MG63 (cell line): ENCODE measurements at regions not wholly inside any gene's neighbourhood (a gene's known extent, or its start where the extent isn't known, plus 50 kb on each side); places are given as distances from the start of the nearest gene placed in this dataset.
"Not testable (repeated sequence)": the region's sequence is repeated elsewhere in the genome, so short reads cannot be mapped to it uniquely, and the experiment has no call there.

Experiments
- DNase-seq: peaks from one replicate; pipeline ENCODE4 v3.0.0-alpha.2; 2020
- H3K27me3 ChIP-seq: fragments of 250-450 bp; sonication (Bioruptor Pico); 2 replicates; pipeline ENCODE4 v1.5.1; 2020; ENCODE audit warnings: mild to moderate bottlenecking, moderate library complexity
- H3K36me3 ChIP-seq: fragments of 250-450 bp; sonication (Bioruptor Pico); 2 replicates; pipeline ENCODE4 v1.5.1; 2020; ENCODE audit warnings: mild to moderate bottlenecking, moderate library complexity
- H3K4me3 ChIP-seq: fragments of 250-450 bp; sonication (Bioruptor Pico); 2 replicates; pipeline ENCODE4 v1.5.1; 2020; ENCODE audit warnings: mild to moderate bottlenecking, moderate library complexity
- H3K9me3 ChIP-seq: fragments of 250-450 bp; sonication (Bioruptor Pico); 2 replicates; pipeline ENCODE4 v1.5.1; 2020; ENCODE audit warnings: mild to moderate bottlenecking, moderate library complexity

DNA sequence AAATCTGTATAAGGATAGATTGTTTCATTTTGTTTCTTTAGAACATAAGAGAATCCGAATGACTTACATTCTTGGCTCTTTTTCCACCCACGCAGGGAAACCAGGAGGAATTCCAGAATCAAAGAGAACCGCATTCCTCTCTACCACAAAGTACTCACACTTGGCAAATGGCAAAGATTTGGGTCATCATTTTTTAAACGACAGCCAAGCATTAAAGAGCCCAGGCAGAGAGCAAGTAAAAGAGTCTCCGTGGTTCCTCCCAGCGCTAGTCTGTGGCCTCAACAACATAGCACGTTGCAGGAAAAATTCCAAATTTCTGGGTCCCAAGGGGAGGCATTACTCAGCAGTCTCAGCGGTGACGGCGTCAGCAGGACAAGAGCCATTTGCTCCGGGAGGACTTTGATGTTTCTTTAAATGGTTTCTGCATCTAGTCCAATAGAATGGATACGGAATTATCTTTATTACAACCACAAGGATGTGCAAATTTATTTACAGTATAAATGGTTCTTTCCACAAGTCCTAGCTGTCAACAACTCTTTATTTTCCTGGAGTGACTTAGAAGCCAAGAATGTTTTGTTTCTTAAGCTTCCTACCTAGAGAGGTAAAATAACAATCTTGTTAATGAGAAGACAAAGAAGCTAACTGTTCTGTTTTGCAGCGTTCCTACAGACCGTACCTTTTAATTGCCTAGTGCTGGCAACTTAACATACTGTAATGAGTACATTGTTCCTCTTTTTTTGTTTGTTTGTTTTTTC, 232.5 kb downstream of the SKIDA1 start:
- peak; percentile 87 for DNase-seq
- no peaks in the 10 kb centered on the region for H3K27me3 ChIP-seq
- peak overlapping the region; percentile 12 for H3K4me3 ChIP-seq
- H3K36me3 ChIP-seq = no peaks in the 10 kb centered on the region
- H3K9me3 ChIP-seq = no peaks in the 10 kb centered on the region; the same call in 1 of the 2 replicates

DNA sequence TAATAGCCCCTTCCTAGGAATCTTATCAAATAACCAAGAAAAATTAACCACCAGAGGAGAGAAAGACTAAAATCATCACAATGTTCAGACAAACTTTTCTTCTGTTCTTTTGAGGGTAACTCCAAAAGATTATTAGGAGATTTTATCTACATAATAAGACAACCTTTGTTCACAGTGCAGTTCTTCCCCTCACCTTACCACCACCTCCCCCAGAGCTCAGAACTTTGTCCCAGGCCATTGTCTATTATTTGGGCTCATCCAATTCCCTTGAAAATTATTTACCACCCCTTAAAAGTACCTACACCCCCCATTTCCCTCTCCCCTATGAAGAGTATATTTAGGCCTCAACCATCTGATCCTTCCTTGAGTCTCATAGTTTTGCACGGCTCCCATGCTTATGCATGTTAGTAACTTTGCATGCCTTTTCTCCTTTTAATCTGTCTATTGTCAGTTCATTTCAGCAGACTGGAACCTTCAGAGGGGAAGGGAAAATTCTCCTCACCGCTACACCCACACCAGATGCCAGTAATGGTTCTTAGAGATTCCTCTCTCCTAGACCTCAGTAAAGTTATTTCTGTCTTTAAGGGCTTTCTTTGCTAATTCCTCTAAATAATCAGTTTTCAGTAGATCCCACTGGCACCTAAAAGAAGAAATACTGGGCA, 234.9 kb downstream of the SKIDA1 start:
- no peak for DNase-seq
- H3K4me3 ChIP-seq = no peak overlapping the region
- no peaks in the 10 kb centered on the region for H3K36me3 ChIP-seq
- H3K9me3 ChIP-seq = no peaks in the 10 kb centered on the region; the same call in none of the 2 replicates
- H3K27me3 ChIP-seq = no peaks in the 10 kb centered on the region

DNA sequence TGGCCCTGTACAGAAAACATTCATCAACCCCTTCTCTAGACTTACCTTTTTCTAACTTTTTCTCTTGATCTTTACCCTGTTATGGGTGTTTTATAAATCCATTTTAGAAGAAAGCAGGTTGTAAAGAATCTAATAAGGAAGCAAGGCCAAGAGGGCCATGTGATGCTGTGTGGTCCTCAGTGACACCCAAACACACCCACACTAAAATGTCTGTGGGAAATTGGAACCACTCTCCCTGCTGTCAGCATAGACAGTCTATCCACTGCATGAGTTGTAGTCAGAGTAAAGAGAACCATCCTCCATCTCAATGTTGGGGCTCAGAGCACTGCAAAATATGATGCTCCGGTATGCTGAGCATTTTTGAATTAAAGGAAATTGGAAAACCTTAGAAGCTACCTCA, 235.5 kb downstream of the SKIDA1 start:
- Histone ChIP-seq H3K9me3 (no peaks in the 10 kb centered on the region; the same call in none of the 2 replicates), H3K36me3 (no peaks in the 10 kb centered on the region), H3K27me3 (no peaks in the 10 kb centered on the region), H3K4me3 (no peak overlapping the region)
- DNase-seq = no peak

DNA sequence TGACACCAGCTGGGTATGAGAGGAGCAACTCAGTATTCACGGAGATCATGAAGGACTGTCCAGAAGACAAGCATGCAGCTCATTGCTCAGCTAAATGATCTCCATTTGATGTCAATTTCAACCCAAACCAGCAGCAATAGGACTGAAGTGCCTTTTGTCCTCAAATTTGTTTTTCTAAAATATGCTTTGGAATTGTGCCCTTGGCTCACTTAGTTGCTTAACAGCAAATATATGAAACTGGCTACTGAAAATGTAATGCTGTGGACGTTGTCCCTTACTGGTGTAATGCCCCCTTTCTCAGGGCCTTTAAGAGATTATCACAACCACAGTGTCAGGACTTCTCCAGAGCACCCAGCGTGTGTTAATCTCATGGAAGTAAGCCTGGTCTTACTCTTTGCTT, 236.2 kb downstream of the SKIDA1 start:
- DNase-seq = no peak
- no peaks in the 10 kb centered on the region for H3K36me3 ChIP-seq
- H3K27me3 ChIP-seq = no peaks in the 10 kb centered on the region
- no peaks in the 10 kb centered on the region; the same call in none of the 2 replicates for H3K9me3 ChIP-seq
- H3K4me3 ChIP-seq = no peak overlapping the region

DNA sequence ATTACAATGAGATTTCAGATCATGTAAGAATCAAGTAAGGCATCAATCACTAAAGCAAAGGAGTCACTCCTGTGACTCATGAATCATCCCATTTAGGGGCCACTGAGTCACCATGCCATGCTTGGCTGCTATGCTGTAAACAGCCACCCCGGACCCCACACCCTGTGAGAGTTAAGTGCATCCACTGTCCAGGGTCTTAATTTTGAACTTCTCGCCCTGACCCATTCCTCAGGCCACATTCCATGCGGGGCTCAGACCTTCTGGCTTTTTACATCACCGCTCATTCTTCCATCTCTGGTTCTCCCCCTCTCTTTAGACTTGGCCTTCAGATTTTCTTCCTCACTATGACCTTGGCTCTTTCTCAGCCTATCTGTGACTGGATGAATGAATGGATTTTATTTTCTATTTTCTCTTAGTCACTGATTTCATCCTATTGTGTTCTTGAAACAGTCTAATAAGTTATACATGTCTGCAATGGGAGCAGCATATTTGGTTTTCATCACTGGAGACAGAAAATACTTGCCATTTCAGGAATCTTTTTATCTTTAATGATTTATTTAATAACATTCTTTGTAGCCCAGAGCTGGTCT, 239.6 kb downstream of the SKIDA1 start:
- peak; percentile 28 for DNase-seq
- Histone ChIP-seq H3K4me3 (no peak overlapping the region), H3K27me3 (no peaks in the 10 kb centered on the region), H3K36me3 (no peaks in the 10 kb centered on the region), H3K9me3 (no peaks in the 10 kb centered on the region; the same call in none of the 2 replicates)

DNA sequence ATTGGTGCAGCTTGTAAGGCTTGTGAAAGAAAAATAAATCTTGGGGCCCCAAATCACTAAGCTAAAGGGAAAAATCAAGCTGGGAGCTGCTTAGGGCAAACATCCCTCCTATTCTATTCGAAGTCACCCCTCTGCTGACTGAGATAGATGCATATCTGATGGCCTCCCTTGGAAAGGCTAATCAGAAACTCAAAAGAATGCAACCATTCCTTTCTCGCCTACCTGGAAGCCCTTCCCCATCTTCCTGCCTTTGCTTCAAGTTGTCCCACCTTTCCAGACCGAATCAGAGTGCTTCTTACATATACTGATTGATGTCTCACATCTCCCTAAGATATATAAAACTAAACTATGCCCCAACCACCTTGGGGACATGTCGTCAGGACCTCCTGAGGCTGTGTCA, 240.3 kb downstream of the SKIDA1 start:
- Histone ChIP-seq H3K9me3 (no peaks in the 10 kb centered on the region; the same call in none of the 2 replicates), H3K27me3 (no peaks in the 10 kb centered on the region), H3K36me3 (no peaks in the 10 kb centered on the region), H3K4me3 (no peak overlapping the region)
- DNase-seq = no peak

DNA sequence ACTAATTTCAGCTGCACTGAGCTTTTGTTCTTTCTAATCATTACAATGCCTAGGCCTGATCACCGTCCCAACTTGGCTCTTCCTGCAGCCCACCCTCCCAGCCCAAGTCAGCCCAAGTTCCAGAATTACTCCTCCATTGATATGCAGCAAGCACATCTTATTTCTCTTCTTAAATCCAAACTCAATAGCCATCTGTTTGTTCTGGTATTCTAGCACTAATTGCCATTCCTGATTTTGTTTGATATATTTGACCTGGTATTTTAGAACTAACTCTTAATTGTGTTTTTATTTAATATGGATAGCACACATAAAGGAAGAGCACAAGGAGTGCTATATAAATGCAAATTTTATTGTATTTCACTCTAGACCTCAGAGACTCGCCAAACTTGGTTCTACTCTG, 241.2 kb downstream of the SKIDA1 start:
- no peaks in the 10 kb centered on the region; the same call in 1 of the 2 replicates for H3K9me3 ChIP-seq
- no peak for DNase-seq
- no peak overlapping the region for H3K4me3 ChIP-seq
- no peaks in the 10 kb centered on the region for H3K27me3 ChIP-seq
- no peaks in the 10 kb centered on the region for H3K36me3 ChIP-seq

DNA sequence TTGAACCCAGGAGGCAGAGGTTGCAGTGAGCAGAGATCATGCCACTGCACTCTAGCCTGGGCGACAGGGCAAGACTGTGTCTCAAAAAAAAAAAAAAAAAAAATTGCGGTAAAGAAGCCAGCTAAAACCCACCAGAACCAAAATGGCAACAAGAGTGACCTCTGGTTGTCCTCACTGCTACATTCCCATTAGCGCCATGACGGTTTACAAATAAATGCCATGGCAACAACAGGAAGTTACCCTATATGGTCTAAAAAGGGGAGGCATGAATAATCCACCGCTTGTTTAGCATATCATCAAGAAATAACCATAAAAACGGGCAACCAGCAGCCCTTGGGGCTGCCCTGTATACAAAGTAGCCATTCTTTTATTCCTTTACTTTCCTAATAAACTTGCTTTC, 242.4 kb downstream of the SKIDA1 start:
- DNase-seq, H3K4me3 ChIP-seq, H3K27me3 ChIP-seq, H3K36me3 ChIP-seq, H3K9me3 ChIP-seq: not testable (repeated sequence)

DNA sequence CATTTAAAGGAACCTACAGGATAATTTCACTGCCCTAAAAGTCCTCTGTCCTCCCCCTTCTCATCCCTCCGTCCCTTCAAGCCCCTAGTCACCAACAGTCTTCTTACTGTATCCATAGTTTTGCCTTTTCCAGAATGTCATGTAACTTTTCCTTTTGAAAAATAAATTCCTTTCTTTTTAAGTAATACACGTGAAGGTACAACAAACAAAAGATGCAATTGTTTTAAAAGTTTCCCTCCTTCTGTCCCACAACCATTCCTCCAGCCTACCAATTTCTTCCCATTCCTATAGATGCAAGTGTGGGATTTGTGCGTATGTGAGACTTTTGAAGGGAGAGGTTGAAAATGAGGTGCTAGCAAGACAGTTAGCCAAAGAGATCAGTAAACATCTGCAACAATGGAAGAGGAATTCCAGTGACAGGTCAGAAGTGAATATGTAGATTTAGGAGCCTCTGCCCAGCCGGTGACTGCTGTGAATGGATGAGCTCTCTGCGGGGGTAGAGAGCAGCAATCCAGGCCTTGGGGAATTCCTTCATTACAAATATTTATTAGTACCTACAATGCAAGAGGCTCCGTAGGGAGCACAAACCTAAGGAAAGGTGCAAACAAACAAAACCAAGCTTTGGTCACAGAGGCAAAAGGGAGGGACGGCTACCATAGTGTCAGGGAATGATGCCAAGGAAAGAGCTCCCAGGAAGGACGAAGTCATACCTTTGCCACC, 243.6 kb downstream of the SKIDA1 start:
- Histone ChIP-seq H3K4me3 (no peak overlapping the region), H3K9me3 (no peaks in the 10 kb centered on the region; the same call in 1 of the 2 replicates), H3K27me3 (no peaks in the 10 kb centered on the region), H3K36me3 (no peaks in the 10 kb centered on the region)
- DNase-seq = no peak

DNA sequence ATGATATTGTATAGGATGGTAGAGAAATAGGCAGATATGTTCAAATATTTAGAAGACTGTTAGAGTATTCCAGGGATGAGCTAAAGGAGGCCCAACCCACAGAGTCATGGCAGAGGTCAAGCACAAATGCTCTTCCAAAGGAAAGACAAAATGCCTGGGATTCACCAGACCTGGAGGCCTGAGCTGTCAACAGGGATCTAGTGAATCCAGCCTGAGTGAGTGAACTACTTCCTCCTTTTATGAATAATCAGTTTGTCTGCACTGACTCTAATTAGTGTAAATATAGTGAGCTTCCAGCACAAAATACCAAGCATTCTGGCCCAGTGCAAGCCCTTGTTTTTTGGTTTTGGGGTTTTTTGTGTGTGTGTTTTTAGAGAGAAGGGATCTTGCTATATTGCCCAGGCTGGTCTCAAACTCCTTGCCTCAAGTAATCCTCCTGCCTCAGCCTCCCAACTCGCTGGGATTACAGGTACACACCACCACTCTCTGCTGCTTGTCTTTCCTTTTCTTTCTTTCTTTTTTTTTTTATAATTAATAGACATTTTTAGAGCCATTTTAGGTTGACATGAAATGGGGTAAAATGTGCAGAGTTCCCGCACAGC, 244.4 kb downstream of the SKIDA1 start:
- Histone ChIP-seq H3K27me3 (no peaks in the 10 kb centered on the region), H3K9me3 (no peaks in the 10 kb centered on the region), H3K36me3 (no peaks in the 10 kb centered on the region), H3K4me3 (no peak overlapping the region)
- no peak for DNase-seq

DNA sequence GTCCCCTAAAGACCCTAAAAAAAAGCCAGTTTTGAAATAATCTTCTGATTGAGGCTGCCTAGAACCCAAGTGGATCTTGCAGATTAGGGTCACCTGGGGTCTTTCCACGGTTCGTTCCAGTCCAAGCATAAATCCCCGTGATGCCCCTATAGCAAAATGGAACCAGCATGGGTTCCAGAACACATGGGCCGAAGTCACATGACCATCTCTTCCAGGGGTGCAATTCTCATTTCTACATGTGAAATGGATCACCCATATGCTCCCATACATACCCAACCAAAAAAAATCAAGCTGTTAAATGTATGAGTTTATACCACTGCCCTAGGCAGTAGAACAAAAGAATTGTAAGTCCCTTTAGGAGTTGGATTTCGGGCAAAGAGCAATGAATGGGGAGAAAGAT, 245.4 kb downstream of the SKIDA1 start:
- H3K36me3 ChIP-seq = no peaks in the 10 kb centered on the region
- no peaks in the 10 kb centered on the region for H3K9me3 ChIP-seq
- no peaks in the 10 kb centered on the region for H3K27me3 ChIP-seq
- DNase-seq = no peak
- H3K4me3 ChIP-seq = no peak overlapping the region

DNA sequence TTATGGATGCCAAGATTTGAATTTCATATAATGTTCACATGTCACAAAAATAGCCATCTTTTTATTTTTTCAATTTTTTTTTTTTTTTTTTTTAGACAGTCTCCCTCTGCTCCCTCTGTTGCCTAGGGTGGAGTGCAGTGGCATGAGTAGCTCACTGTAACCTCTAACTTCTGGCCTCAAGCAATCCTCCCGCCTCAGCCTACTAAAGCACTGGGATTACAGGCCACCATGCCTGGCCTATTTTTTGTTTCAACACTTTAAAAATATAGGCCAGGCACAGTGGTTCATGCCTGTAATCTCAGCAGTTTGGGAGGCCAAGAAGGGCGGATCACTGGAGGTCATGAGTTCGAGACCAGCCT, 246.3 kb downstream of the SKIDA1 start:
- Histone ChIP-seq H3K9me3 (no peaks in the 10 kb centered on the region), H3K27me3 (no peaks in the 10 kb centered on the region), H3K36me3 (no peaks in the 10 kb centered on the region), H3K4me3 (no peak overlapping the region)
- DNase-seq = no peak

DNA sequence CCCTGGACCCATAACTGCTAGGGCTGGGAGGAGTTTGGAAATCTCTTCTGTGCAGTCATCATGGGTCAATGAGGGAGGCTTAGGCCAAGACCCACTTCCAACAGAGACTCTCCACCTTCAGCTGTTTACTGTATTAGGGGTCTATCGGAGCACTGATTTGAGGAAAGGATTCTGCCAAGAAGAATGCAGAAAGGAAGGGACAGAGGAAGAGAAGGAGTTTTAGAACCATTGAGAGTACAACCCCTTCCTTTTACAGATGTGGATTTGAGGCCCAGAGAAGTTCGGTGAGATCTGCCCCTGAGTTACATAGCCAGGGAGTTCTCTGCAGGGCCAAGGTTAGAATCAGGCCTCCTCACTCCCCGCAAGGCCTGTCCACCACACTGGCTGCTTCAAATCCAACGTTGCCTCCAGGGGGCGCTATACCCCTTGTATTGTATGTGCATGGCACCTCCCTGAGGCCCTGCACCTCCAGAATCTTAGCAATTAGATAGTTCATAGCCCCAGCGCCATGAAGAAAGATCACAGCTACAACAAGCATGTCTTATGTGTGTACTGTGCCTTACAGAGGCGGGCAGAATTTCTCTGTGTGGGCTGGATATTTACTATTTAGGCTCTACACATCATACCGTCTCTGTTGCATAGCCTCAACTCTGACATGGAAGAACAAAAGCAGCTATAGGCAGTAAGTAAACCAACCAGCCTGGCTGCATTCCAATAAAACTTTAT, 246.8 kb downstream of the SKIDA1 start:
- peak; percentile 85 for DNase-seq
- H3K9me3 ChIP-seq = no peaks in the 10 kb centered on the region

DNA sequence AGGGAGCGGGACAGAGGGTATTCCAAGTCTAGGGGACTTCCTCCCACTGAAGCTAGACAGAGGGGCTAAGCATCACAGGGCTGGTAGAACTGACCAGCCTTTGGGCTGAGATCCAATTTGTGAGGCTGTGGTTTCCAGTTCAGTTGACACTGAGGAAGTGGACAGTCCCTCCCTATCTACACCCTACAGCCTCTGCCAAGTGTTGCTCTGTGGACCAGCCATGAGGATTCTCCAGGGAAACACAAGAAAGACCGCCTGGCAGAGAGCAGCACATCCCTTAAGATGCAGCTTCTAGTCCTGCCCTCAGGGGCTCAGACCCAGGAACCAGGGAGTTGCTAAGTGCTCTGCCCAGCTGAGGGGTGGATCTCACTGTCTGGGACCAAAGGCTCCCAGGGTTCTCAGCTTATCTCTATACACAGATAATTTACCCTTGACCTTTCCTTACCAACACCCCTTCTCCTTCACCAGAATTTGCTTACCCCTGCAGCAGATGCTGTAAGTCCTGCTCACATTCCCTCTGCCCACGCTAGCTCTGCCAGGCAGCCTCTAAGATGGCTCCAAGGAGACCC, 252.0 kb downstream of the SKIDA1 start:
- no peak for DNase-seq
- H3K9me3 ChIP-seq = no peaks in the 10 kb centered on the region
- H3K27me3 ChIP-seq = no peaks in the 10 kb centered on the region
- no peaks in the 10 kb centered on the region for H3K36me3 ChIP-seq
- H3K4me3 ChIP-seq = no peak overlapping the region

More for the DNA sequence above, 246.8 kb downstream of the SKIDA1 start:
- Histone ChIP-seq H3K27me3 (no peaks in the 10 kb centered on the region), H3K4me3 (no peak overlapping the region), H3K36me3 (no peaks in the 10 kb centered on the region)

DNA sequence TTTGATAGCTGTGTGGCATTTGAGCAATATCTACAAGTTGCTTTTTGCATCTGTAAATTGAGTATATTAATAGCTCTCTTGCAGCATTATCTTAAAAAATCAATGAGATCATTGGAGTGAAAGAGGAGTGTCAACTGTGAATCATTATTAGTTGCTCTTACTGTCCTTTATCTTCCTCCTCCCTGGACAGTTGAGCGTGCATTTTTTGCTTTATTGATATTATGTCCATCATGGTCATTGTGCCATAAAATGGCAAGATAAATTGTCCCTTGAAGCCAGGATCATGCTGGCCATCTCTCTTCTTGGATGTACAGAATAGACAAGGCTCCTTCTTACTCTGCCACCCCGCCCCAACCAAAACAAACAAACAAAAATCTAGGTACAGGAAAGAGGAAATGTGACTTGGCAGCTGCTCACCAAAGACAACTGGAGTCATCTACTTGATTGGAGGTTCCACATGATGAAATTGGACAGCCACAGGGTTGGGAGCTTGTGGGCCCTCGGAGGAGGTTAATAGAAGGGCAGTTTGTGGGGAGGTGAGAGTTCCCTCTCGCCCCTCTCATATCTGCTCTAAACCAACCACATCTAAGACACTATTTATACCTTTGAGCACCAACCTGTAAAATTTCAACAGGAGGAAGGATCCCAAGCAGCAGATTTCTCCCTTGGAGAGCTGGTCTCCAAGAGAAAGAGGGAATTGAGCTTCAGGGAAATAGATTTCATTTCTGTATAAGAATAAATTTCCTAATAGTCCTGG, 252.7 kb downstream of the SKIDA1 start:
- Histone ChIP-seq H3K36me3 (no peaks in the 10 kb centered on the region), H3K27me3 (no peaks in the 10 kb centered on the region), H3K4me3 (no peak overlapping the region), H3K9me3 (no peaks in the 10 kb centered on the region)
- DNase-seq = no peak
